ENCODE measurements at regions not wholly inside any gene's neighbourhood (a gene's known extent, or its start where the extent isn't known, plus 50 kb on each side); places are given as distances from the start of the nearest gene placed in this dataset.

- TF ChIP-seq CTCF (conservative IDR thresholded peaks at IDR 0.05 in 1 of 2, IDR thresholded peaks at IDR 0.05 in 1 of 2; ENCODE audit: low read depth in 1 of 2, low read length in 2 of 2) = no peak
- no peak for TF ChIP-seq EZH2 (IDR thresholded peaks at IDR 0.05; ENCODE audit: low read length, missing control alignments)
Observed at GRCh38 chr10:36547965-36548364, 577.4 kb upstream of the ANKRD30A start.

Measured in fibroblast of lung (primary cell).